Transverse colon (tissue), 4 donors: ENCODE measurements at regions not wholly inside any gene's neighbourhood (a gene's known extent, or its start where the extent isn't known, plus 50 kb on each side); places are given as distances from the start of the nearest gene placed in this dataset.

Experiments
- CTCF ChIP-seq, 5 experiments: fragments of 200-600 bp in 3 of 5; fragments of 450-650 bp in 2 of 5; sonication (generic) in 3 of 5; IDR thresholded peaks; 1 replicate in 2 of 5; 2 replicates in 3 of 5; pipeline ENCODE4 v1.5.1; 2016 to 2017; ENCODE audit warnings: antibody characterized with exemption in 5 of 5, inconsistent platforms in 3 of 5, mild to moderate bottlenecking in 2 of 5, moderate library complexity in 1 of 5
- EP300 ChIP-seq: sonication (generic); formaldehyde crosslinking; IDR thresholded peaks from one replicate; pipeline ENCODE4 v1.6.1; 2017; ENCODE audit warnings: antibody characterized with exemption, low read depth
- POLR2A ChIP-seq: fragments of 450-650 bp; IDR thresholded peaks from one replicate; pipeline ENCODE4 v1.6.1; 2016; ENCODE audit warnings: antibody characterized with exemption, mild to moderate bottlenecking, moderate library complexity
- POLR2AphosphoS5 ChIP-seq, 3 donors: sonication (generic); formaldehyde crosslinking; IDR thresholded peaks; one replicate each; pipeline ENCODE4 v1.6.1; 2016; ENCODE audit warnings: antibody characterized with exemption in 3 of 3

- TF ChIP-seq CTCF (IDR thresholded peaks at IDR 0.05) = no peak
- no peak for TF ChIP-seq POLR2A
- no peak for TF ChIP-seq POLR2AphosphoS5 (IDR thresholded peaks at IDR 0.05)
- TF ChIP-seq EP300 = no peak
Observed at GRCh38 chr5:77893225-77893860, 117.2 kb upstream of the TBCA start.
